Panc1 (cell line): ENCODE measurements at regions not wholly inside any gene's neighbourhood (a gene's known extent, or its start where the extent isn't known, plus 50 kb on each side); places are given as distances from the start of the nearest gene placed in this dataset.

Experiments
- CTCF ChIP-seq: fragments of 450-650 bp; IDR thresholded peaks from 2 replicates; pipeline ENCODE4 v1.5.1; 2017; ENCODE audit warnings: mild to moderate bottlenecking
- POLR2AphosphoS5 ChIP-seq: IDR thresholded peaks from 2 replicates; pipeline ENCODE4 v1.6.1; 2012; ENCODE audit warnings: mild to moderate bottlenecking, low read depth, low read length, moderate library complexity
- REST ChIP-seq, 2 experiments: IDR thresholded peaks; 2 replicates each; pipeline ENCODE4 v1.6.1; 2011 to 2012; ENCODE audit warnings: low read depth in 2 of 2, control low read depth in 1 of 2, low read length in 1 of 2, mild to moderate bottlenecking in 1 of 2, moderate library complexity in 1 of 2; ENCODE audit not compliant: insufficient read depth in 1 of 2
- TCF7L2 ChIP-seq: IDR thresholded peaks from 2 replicates; pipeline ENCODE4 v1.6.1; 2011; ENCODE audit warnings: mild to moderate bottlenecking, low read depth, low read length, inconsistent platforms

GRCh38 chr16:13835387-13835786, 84.6 kb upstream of the ERCC4 start:
- TF ChIP-seq CTCF (no peak), REST (IDR thresholded peaks at IDR 0.05; ENCODE audit: insufficient read depth in 1 of 2, low read depth in 2 of 2, low read length in 1 of 2) (no peak), POLR2AphosphoS5 (no peak), TCF7L2 (no peak)
